SU-DHL-6 (cell line): ENCODE measurements at regions not wholly inside any gene's neighbourhood (a gene's known extent, or its start where the extent isn't known, plus 50 kb on each side); places are given as distances from the start of the nearest gene placed in this dataset.

ENCODE experiments used
- CTCF ChIP-seq: fragments of 200-600 bp; sonication (generic); IDR thresholded peaks from one replicate; pipeline ENCODE4 v1.5.1; 2017; ENCODE audit warnings: antibody characterized with exemption, mild to moderate bottlenecking, low read length, moderate library complexity; ENCODE audit not compliant: insufficient read depth, poor library complexity, severe bottlenecking
- EZH2phosphoT487 ChIP-seq: fragments of 200-600 bp; sonication (generic), shearing (Covaris generic); conservative IDR thresholded peaks from 2 replicates; pipeline ENCODE4 v1.6.1; 2018; ENCODE audit warnings: mild to moderate bottlenecking, antibody characterized with exemption, low read length, moderate library complexity, mixed read lengths

- TF ChIP-seq CTCF, result no peak
- TF ChIP-seq EZH2phosphoT487, result no peak
Observed at GRCh38 chr18:60809937-60810336, 437.4 kb upstream of the MC4R start.
